DOHH2 (cell line): ENCODE measurements at regions not wholly inside any gene's neighbourhood (a gene's known extent, or its start where the extent isn't known, plus 50 kb on each side); places are given as distances from the start of the nearest gene placed in this dataset.

ENCODE experiments used
- H3F3A ChIP-seq: fragments of 200-600 bp; sonication (generic), shearing (Covaris generic); 2 replicates; pipeline ENCODE4 v1.6.0; 2016; ENCODE audit warnings: antibody characterized with exemption, mild to moderate bottlenecking; ENCODE audit not compliant: control insufficient read depth, insufficient read depth
- H3K27ac ChIP-seq: fragments of 200-600 bp; sonication (generic); 2 replicates; pipeline ENCODE4 v1.5.1; 2014; ENCODE audit warnings: low read depth, mild to moderate bottlenecking, low read length, moderate library complexity
- H3K27me3 ChIP-seq: fragments of 200-600 bp; sonication (generic); 2 replicates; pipeline ENCODE4 v1.6.1; 2014; ENCODE audit warnings: mild to moderate bottlenecking, low read length, mixed read lengths; ENCODE audit not compliant: control insufficient read depth
- H3K36me3 ChIP-seq: fragments of 200-600 bp; sonication (generic); 2 replicates; pipeline ENCODE4 v1.6.1; 2014; ENCODE audit warnings: mild to moderate bottlenecking, low read length, moderate library complexity, mixed read lengths; ENCODE audit not compliant: control insufficient read depth
- H3K4me1 ChIP-seq: fragments of 200-600 bp; sonication (generic); 2 replicates; pipeline ENCODE4 v1.6.1; 2014; ENCODE audit warnings: mild to moderate bottlenecking, low read length, mixed read lengths; ENCODE audit not compliant: control insufficient read depth
- H3K4me2 ChIP-seq: fragments of 200-600 bp; sonication (generic); 2 replicates; pipeline ENCODE4 v1.6.0; 2014; ENCODE audit warnings: mild to moderate bottlenecking, low read length, moderate library complexity
- H3K4me3 ChIP-seq: fragments of 200-600 bp; sonication (generic); 2 replicates; pipeline ENCODE4 v1.5.1; 2014; ENCODE audit warnings: mild to moderate bottlenecking, low read length, mixed read lengths
- H3K79me2 ChIP-seq: fragments of 200-600 bp; sonication (generic); 2 replicates; pipeline ENCODE4 v1.6.1; 2014; ENCODE audit warnings: mild to moderate bottlenecking, low read length, mixed read lengths; ENCODE audit not compliant: control insufficient read depth
- H3K9me2 ChIP-seq: fragments of 200-600 bp; sonication (generic); replicated peaks from 2 replicates; pipeline ENCODE4 v1.6.1; 2014; ENCODE audit warnings: mild to moderate bottlenecking, low read length, mixed read lengths; ENCODE audit not compliant: control insufficient read depth
- H3K9me3 ChIP-seq: fragments of 200-600 bp; sonication (generic); 2 replicates; pipeline ENCODE4 v1.6.1; 2014; ENCODE audit warnings: antibody characterized with exemption, low read length, mixed read lengths; ENCODE audit not compliant: control insufficient read depth, insufficient read depth
- H4K20me1 ChIP-seq: fragments of 200-600 bp; sonication (generic); 2 replicates; pipeline ENCODE4 v1.6.0; 2014; ENCODE audit warnings: low read depth, mild to moderate bottlenecking, antibody characterized with exemption, low read length, moderate library complexity; ENCODE audit not compliant: control insufficient read depth, insufficient read depth
- CTCF ChIP-seq: fragments of 200-600 bp; sonication (generic); IDR thresholded peaks from one replicate; pipeline ENCODE4 v1.5.1; 2014; ENCODE audit warnings: antibody characterized with exemption, mild to moderate bottlenecking, low read depth, low read length; ENCODE audit not compliant: poor library complexity, severe bottlenecking
- EZH2phosphoT487 ChIP-seq: fragments of 200-600 bp; sonication (generic); IDR thresholded peaks from 2 replicates; pipeline ENCODE4 v1.6.1; 2017; ENCODE audit warnings: borderline replicate concordance, mild to moderate bottlenecking, antibody characterized with exemption, low read length, moderate library complexity, mixed read lengths

GRCh38 chr17:83144421-83145357 is 65.3 kb downstream of the METRNL start:
- Histone ChIP-seq H3K4me1 (no peaks in the 10 kb centered on the region), H3K4me3 (no peak overlapping the region), H3F3A (no peaks in the 10 kb centered on the region), H4K20me1 (no peaks in the 10 kb centered on the region), H3K36me3 (no peaks in the 10 kb centered on the region), H3K9me3 (0 out of 2 replicates have a peak, but pooled peaks cover 5% of the 10 kb centered on the region), H3K27me3 (peaks cover 25% of the 10 kb centered on the region), H3K9me2 (no peaks in the 10 kb centered on the region), H3K79me2 (no peaks in the 10 kb centered on the region), H3K27ac (no peak overlapping the region), H3K4me2 (no peak overlapping the region)
- TF ChIP-seq CTCF: no peak
- no peak for TF ChIP-seq EZH2phosphoT487

GRCh38 chr17:83145358-83145738 is 65.9 kb downstream of the METRNL start:
- Histone ChIP-seq H3K79me2 (no peaks in the 10 kb centered on the region), H3K27ac (no peak overlapping the region), H3K4me2 (no peak overlapping the region), H3K4me1 (no peaks in the 10 kb centered on the region), H3K9me2 (no peaks in the 10 kb centered on the region), H3K36me3 (no peaks in the 10 kb centered on the region), H4K20me1 (no peaks in the 10 kb centered on the region), H3F3A (no peaks in the 10 kb centered on the region), H3K27me3 (peaks cover 25% of the 10 kb centered on the region), H3K4me3 (no peak overlapping the region), H3K9me3 (0 out of 2 replicates have a peak, but pooled peaks cover 5% of the 10 kb centered on the region)
- no peak for TF ChIP-seq EZH2phosphoT487
- no peak for TF ChIP-seq CTCF

GRCh38 chr17:83145831-83146230 is 66.4 kb downstream of the METRNL start:
- no peaks in the 10 kb centered on the region for H3F3A ChIP-seq
- H3K4me3 ChIP-seq: no peak overlapping the region
- H3K4me2 ChIP-seq: no peak overlapping the region
- no peaks in the 10 kb centered on the region for H4K20me1 ChIP-seq
- no peaks in the 10 kb centered on the region for H3K4me1 ChIP-seq
- H3K27me3 ChIP-seq: peaks cover 25% of the 10 kb centered on the region
- no peak for TF ChIP-seq EZH2phosphoT487
- TF ChIP-seq CTCF: no peak
- H3K79me2 ChIP-seq: no peaks in the 10 kb centered on the region
- H3K9me3 ChIP-seq: 0 out of 2 replicates have a peak, but pooled peaks cover 5% of the 10 kb centered on the region
- no peaks in the 10 kb centered on the region for H3K36me3 ChIP-seq
- no peaks in the 10 kb centered on the region for H3K9me2 ChIP-seq
- H3K27ac ChIP-seq: no peak overlapping the region
